ENCODE measurements at regions not wholly inside any gene's neighbourhood (a gene's known extent, or its start where the extent isn't known, plus 50 kb on each side); places are given as distances from the start of the nearest gene placed in this dataset.
"Not testable (repeated sequence)": the region's sequence is repeated elsewhere in the genome, so short reads cannot be mapped to it uniquely, and the experiment has no call there.

- TF ChIP-seq POLR2AphosphoS5 (IDR thresholded peaks at IDR 0.05); CTCF (IDR thresholded peaks at IDR 0.05; ENCODE audit: poor library complexity, severe bottlenecking); EZH2 (IDR thresholded peaks at IDR 0.05; ENCODE audit: borderline replicate concordance, insufficient read depth, low read length, poor library complexity, severe bottlenecking); EP300 (conservative IDR thresholded peaks at IDR 0.05; ENCODE audit: poor library complexity, severe bottlenecking); RAD21 (conservative IDR thresholded peaks at IDR 0.05); MXI1 (conservative IDR thresholded peaks at IDR 0.05; ENCODE audit: poor library complexity, severe bottlenecking): not testable (repeated sequence)
Observed at GRCh38 chr15:20215700-20216099, 325.9 kb downstream of the GOLGA6L6 start.

Measured in neural cell (in vitro differentiated cells).